GM12878 (cell line): ENCODE measurements at regions not wholly inside any gene's neighbourhood (a gene's known extent, or its start where the extent isn't known, plus 50 kb on each side); places are given as distances from the start of the nearest gene placed in this dataset.

Experiments used
- ATAC-seq: fragments of 200-7000 bp; cut with Tn5 transposase; 3 replicates; pipeline ENCODE4 v1.9.1; 2020; ENCODE audit warnings: mild to moderate bottlenecking, moderate library complexity
- BruUV-seq: library from RNA; stranded (reverse); fragments of 400-500 nt; replicated peaks from 2 replicates; lab custom pipeline; 2021; lab: Mats Ljungman, UMichigan
- CTCF ChIA-PET: fragments of 300-600 bp; sonication (Branson Sonifier 250); formaldehyde crosslinking; extraction: SDS; loops from one replicate; lab custom pipeline; 2021; ENCODE audit warnings: inconsistent platforms; lab: Yijun Ruan, JAX
- POLR2A ChIA-PET: fragments of 350-600 bp; formaldehyde crosslinking; extraction: SDS; loops from one replicate; lab custom pipeline; 2021; ENCODE audit warnings: inconsistent platforms; lab: Charles Lee
- RAD21 ChIA-PET: fragments of 300-600 bp; sonication (Branson Sonifier 250); formaldehyde crosslinking; loops from one replicate; lab custom pipeline; 2023; ENCODE audit warnings: antibody characterized with exemption; ENCODE audit not compliant: unreplicated experiment; lab: Charles Lee
- SMC1A ChIA-PET: fragments of 300-600 bp; sonication (Branson Sonifier 250); formaldehyde crosslinking; loops from one replicate; lab custom pipeline; 2023; ENCODE audit not compliant: unreplicated experiment, uncharacterized antibody; lab: Charles Lee
- DNase-seq: peaks from one replicate; pipeline ENCODE4 v3.0.0-alpha.2; 2011; ENCODE audit warnings: low read depth, low spot score
- FAIRE-seq: peaks from 3 replicates; lab custom pipeline; 2011; peaks lifted over from hg19 to GRCh38; lab: Jason Lieb, UNC
- H2AFZ ChIP-seq: 2 replicates; pipeline ENCODE4 v1.6.0; 2011; ENCODE audit warnings: low read depth, low read length, control low read depth; ENCODE audit not compliant: control insufficient read depth
- H3K27ac ChIP-seq: 2 replicates; pipeline ENCODE4 v1.5.1; 2011; ENCODE audit warnings: control low read depth; ENCODE audit not compliant: control insufficient read depth, insufficient read depth
- H3K27me3 ChIP-seq, 2 experiments: replicated peaks in 1 of 2; 2 replicates each; pipeline versions ENCODE4 v1.6.0 to v1.6.1; 2011; ENCODE audit warnings: low read length in 1 of 2; ENCODE audit not compliant: control insufficient read depth in 2 of 2, insufficient read depth in 2 of 2
- H3K36me3 ChIP-seq, 2 experiments: 2 replicates each; pipeline ENCODE4 v1.5.1; 2011; ENCODE audit warnings: low read length in 1 of 2; ENCODE audit not compliant: control insufficient read depth in 2 of 2, insufficient read depth in 2 of 2
- H3K4me1 ChIP-seq: 2 replicates; pipeline ENCODE4 v1.6.1; 2011; ENCODE audit warnings: mild to moderate bottlenecking, low read length, moderate library complexity, mixed read lengths; ENCODE audit not compliant: control insufficient read depth, insufficient read depth
- H3K4me2 ChIP-seq: 2 replicates; pipeline ENCODE4 v1.6.0; 2011; ENCODE audit warnings: control low read depth; ENCODE audit not compliant: control insufficient read depth, insufficient read depth
- H3K4me3 ChIP-seq: fragments of 200-600 bp; sonication (generic); 2 replicates; pipeline ENCODE4 v1.5.1; 2016
- H3K79me2 ChIP-seq: 2 replicates; pipeline ENCODE4 v1.6.0; 2011; ENCODE audit warnings: low read length; ENCODE audit not compliant: control insufficient read depth, insufficient read depth
- H3K9ac ChIP-seq: 2 replicates; pipeline ENCODE4 v1.8.0; 2011; ENCODE audit warnings: low read length, control low read depth, mixed read lengths; ENCODE audit not compliant: control insufficient read depth, insufficient read depth
- H3K9me3 ChIP-seq: replicated peaks from 3 replicates; pipeline ENCODE4 v1.5.1; 2011; ENCODE audit warnings: mild to moderate bottlenecking, low read length; ENCODE audit not compliant: control insufficient read depth, insufficient read depth
- H4K20me1 ChIP-seq: 2 replicates; pipeline ENCODE4 v1.6.0; 2011; ENCODE audit not compliant: control insufficient read depth, insufficient read depth
- CBX5 ChIP-seq: sonication (generic); IDR thresholded peaks from 2 replicates; pipeline ENCODE4 v1.6.1; 2016; ENCODE audit warnings: low read depth, moderate library complexity, mild to moderate bottlenecking, inconsistent platforms
- MXI1 ChIP-seq: fragments of 150-350 bp; IDR thresholded peaks from 2 replicates; pipeline ENCODE4 v1.6.1; 2011; ENCODE audit warnings: low read depth, mild to moderate bottlenecking, inconsistent platforms, low read length, improper control_type of control experiment
- REST ChIP-seq: IDR thresholded peaks from 2 replicates; pipeline ENCODE4 v1.6.1; 2012; ENCODE audit warnings: mild to moderate bottlenecking, low read depth, low read length
- SIN3A ChIP-seq: IDR thresholded peaks from 2 replicates; pipeline ENCODE4 v1.6.1; 2012; ENCODE audit warnings: low read depth, low read length, improper control_type of control experiment
- SUZ12 ChIP-seq: fragments of 200-600 bp; sonication (generic); IDR thresholded peaks from one replicate; pipeline ENCODE4 v1.6.1; 2018; ENCODE audit warnings: antibody characterized with exemption, mild to moderate bottlenecking; ENCODE audit not compliant: unreplicated experiment
- TCF12 ChIP-seq: IDR thresholded peaks from 2 replicates; pipeline ENCODE4 v1.6.1; 2011; ENCODE audit warnings: low read depth, mild to moderate bottlenecking, low read length
- ZNF592 ChIP-seq: fragments of 450-650 bp; IDR thresholded peaks from 2 replicates; pipeline ENCODE4 v1.6.1; 2017; ENCODE audit warnings: mild to moderate bottlenecking, moderate library complexity
- WGBS: methylation state at CpG from one replicate; pipeline ENCODE4 v1.1.6; 2016; ENCODE audit warnings: low lambda C conversion rate; ENCODE audit not compliant: insufficient replicate concordance, insufficient coverage; ENCODE audit errors: missing lambda C conversion rate; 5-methylcytosine and 5-hydroxymethylcytosine counted together
- in situ Hi-C: fragments of 300-500 bp; cut with MboI; formaldehyde crosslinking; loops from 9 replicates; pipeline ENCODE4 v1.14.3; 2018; ENCODE audit warnings: mixed read lengths
- intact Hi-C: fragments of 100-400 bp; cut with micrococcal nuclease; formaldehyde crosslinking; loops from one replicate; pipeline ENCODE4 v1.14.2; 2022; ENCODE audit not compliant: unreplicated experiment

GRCh38 chr3:118187221-118187620 lies 847.4 kb downstream of the IGSF11 start:
- intact Hi-C loops, result no loop called here
- no peak overlapping the region for H3K4me3 ChIP-seq
- no peak overlapping the region for H2AFZ ChIP-seq
- ChIA-PET POLR2A (no interaction called here), CTCF (no interaction called here), SMC1A (interaction anchor here (0.9 kb wide), 1 partner anchor 26 kb away, joined by 3 read pairs; no protein-coding TSS in a partner anchor), RAD21 (no interaction called here)
- no TSS peak for BruUV-seq
- FAIRE-seq (no peak), DNase-seq (no peak), ATAC-seq (no peak)
- H3K9me3 ChIP-seq, result no peaks in the 10 kb centered on the region
- H3K27ac ChIP-seq, result no peak overlapping the region
- no peaks in the 10 kb centered on the region for H3K79me2 ChIP-seq
- H3K9ac ChIP-seq, result no peak overlapping the region
- in situ Hi-C loops, result no loop called here
- TF ChIP-seq SUZ12, result no peak
- H3K27me3 ChIP-seq, result no peaks in the 10 kb centered on the region
- H4K20me1 ChIP-seq, result no peaks in the 10 kb centered on the region
- no peak overlapping the region for H3K4me2 ChIP-seq
- H3K36me3 ChIP-seq, result no peaks in the 10 kb centered on the region
- no peaks in the 10 kb centered on the region for H3K4me1 ChIP-seq

GRCh38 chr3:118196183-118196582 lies 838.5 kb downstream of the IGSF11 start:
- Histone ChIP-seq H3K27me3 (no peaks in the 10 kb centered on the region), H3K27ac (no peak overlapping the region), H3K4me3 (no peak overlapping the region), H2AFZ (no peak overlapping the region), H3K9ac (no peak overlapping the region), H3K4me2 (no peak overlapping the region), H3K79me2 (no peaks in the 10 kb centered on the region), H3K9me3 (no peaks in the 10 kb centered on the region; the same call in 2 of the 3 replicates), H3K4me1 (no peaks in the 10 kb centered on the region), H4K20me1 (no peaks in the 10 kb centered on the region), H3K36me3 (no peaks in the 10 kb centered on the region)
- TF ChIP-seq ZNF592, result no peak
- no peak for TF ChIP-seq TCF12
- TF ChIP-seq SIN3A, result no peak
- peak; percentile 75; the same call in 1 of the 2 replicates for TF ChIP-seq CBX5
- no peak for TF ChIP-seq REST
- TF ChIP-seq MXI1, result no peak
- FAIRE-seq (no peak), DNase-seq (no peak), ATAC-seq (no peak)
- POLR2A ChIA-PET, result no interaction called here
- SMC1A ChIA-PET, result interaction anchor here (1.0 to 1.1 kb wide), 2 partner anchors 8 to 11 kb away, joined by 3 read pairs; no protein-coding TSS in a partner anchor
- intact Hi-C loops (no loop called here), in situ Hi-C loops (no loop called here)
- BruUV-seq, result no TSS peak
- RAD21 ChIA-PET, result no interaction called here
- WGBS, result 4% methylated on average over 1 of the region's 1 CpG
- CTCF ChIA-PET, result no interaction called here
